Rectal smooth muscle tissue (tissue), 1 donor: ENCODE measurements at regions not wholly inside any gene's neighbourhood (a gene's known extent, or its start where the extent isn't known, plus 50 kb on each side); places are given as distances from the start of the nearest gene placed in this dataset.
"Not testable (repeated sequence)": the region's sequence is repeated elsewhere in the genome, so short reads cannot be mapped to it uniquely, and the experiment has no call there.

Experiments
- H3K27ac ChIP-seq: one replicate; pipeline ENCODE4 v1.7.0; 2013; ENCODE audit warnings: low read depth, low read length, inconsistent platforms
- H3K27me3 ChIP-seq: one replicate; pipeline ENCODE4 v1.7.0; 2013; ENCODE audit warnings: low read length; ENCODE audit not compliant: control insufficient read depth, insufficient read depth
- H3K36me3 ChIP-seq: one replicate; pipeline ENCODE4 v1.7.0; 2013; ENCODE audit warnings: low read length; ENCODE audit not compliant: control insufficient read depth, insufficient read depth
- H3K4me1 ChIP-seq: one replicate; pipeline ENCODE4 v1.7.0; 2013; ENCODE audit warnings: low read length; ENCODE audit not compliant: control insufficient read depth, insufficient read depth
- H3K4me3 ChIP-seq: one replicate; pipeline ENCODE4 v1.7.0; 2013; ENCODE audit warnings: low read length
- H3K9ac ChIP-seq: one replicate; pipeline ENCODE4 v1.7.0; 2013; ENCODE audit warnings: low read length

DNA sequence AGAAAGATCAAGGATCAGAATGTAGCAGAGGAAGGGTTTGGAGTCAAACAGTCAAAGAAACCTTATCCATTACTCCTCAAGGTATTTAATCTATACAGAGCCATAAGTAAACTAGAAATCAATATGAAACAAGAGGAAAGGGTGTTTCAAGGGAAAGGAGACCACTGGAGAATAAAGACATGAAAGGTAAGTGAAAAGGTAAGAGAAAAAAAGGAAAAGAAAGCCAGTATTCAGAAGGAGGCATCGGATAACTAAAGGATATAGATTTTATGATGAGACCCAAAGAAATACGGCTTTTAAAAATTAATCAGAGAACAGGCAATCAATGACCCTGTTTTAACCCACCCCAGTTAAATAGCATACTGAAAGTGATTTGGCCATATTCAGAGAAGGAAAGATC is 438.7 kb upstream of the MIR17HG start:
- H3K4me1 ChIP-seq: no peaks in the 10 kb centered on the region
- no peak overlapping the region for H3K27ac ChIP-seq
- H3K27me3 ChIP-seq: no peaks in the 10 kb centered on the region
- H3K4me3 ChIP-seq: no peak overlapping the region
- H3K36me3 ChIP-seq: no peaks in the 10 kb centered on the region
- no peak overlapping the region for H3K9ac ChIP-seq

DNA sequence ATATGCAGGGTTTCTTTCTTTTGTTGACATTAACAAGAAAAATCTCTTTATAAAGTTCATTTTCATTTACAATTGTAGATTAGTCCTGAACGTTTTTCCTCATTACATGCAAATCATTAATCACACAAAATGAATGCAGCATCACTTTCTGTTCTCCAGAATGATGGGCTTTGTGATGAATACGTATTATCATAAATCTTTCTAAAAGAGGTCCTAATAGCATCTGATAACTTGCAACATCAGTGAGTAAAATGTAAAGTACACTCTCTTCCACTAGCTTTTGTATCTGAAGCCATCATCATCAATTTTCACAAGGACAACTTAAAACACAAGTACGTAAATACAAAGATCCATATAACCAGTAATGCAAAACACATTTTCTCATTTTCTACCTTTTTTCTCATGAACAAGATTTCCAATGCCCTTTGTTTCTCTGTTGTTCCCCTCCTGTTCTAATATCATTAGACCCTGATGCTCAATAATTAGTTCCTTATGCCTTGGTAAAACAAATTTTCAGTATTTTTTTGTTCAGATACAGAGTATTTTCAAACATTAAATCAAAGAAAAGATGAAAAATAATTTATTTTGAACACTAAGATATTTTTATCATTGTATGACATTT is 437.4 kb upstream of the MIR17HG start:
- H3K27me3 ChIP-seq: no peaks in the 10 kb centered on the region
- H3K36me3 ChIP-seq: no peaks in the 10 kb centered on the region
- H3K4me3 ChIP-seq: no peak overlapping the region
- no peak overlapping the region for H3K27ac ChIP-seq
- no peaks in the 10 kb centered on the region for H3K4me1 ChIP-seq
- no peak overlapping the region for H3K9ac ChIP-seq

DNA sequence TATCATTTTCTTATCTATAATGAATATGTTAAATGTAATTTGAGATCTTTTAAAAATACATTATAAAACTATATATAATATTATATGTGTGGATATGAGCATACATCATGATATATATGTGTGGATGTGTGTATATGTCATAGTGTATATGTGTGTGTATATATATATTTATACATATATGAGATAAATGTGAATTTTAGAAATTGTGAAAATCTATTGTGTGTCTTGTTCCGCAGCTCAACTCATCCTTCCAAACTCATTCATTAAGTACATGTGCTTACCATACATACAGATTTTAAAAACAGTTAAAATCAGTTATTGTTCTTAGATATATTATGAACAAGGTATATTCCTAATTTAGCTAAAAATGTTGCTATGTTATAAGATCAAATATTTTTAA is 435.2 kb upstream of the MIR17HG start:
- H3K27me3 ChIP-seq: no peaks in the 10 kb centered on the region

DNA sequence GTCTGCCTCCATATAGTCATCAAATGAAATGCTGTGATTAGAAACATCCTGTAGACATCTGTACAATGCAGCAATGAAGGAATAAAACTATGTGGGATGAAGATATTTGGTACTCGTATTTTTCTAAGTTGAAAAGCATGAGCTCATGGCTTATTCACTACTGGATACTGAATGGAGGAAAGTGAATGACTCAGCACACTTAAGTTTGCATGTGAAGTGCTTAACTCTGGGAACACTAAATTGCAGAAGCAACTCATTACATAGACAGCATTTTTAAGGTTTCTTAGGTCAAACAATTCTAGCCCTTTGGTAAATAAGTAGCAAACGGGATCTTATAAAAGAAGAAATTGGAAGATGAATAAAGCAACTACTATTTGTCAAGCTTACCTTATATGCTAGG is 429.0 kb upstream of the MIR17HG start:
- H3K27me3 ChIP-seq: no peaks in the 10 kb centered on the region
- no peak overlapping the region for H3K27ac ChIP-seq
- H3K9ac ChIP-seq: no peak overlapping the region
- no peak overlapping the region for H3K4me3 ChIP-seq
- no peaks in the 10 kb centered on the region for H3K4me1 ChIP-seq
- no peaks in the 10 kb centered on the region for H3K36me3 ChIP-seq

More for the DNA sequence above, 435.2 kb upstream of the MIR17HG start:
- Histone ChIP-seq H3K4me1 (no peaks in the 10 kb centered on the region), H3K4me3 (no peak overlapping the region), H3K9ac (no peak overlapping the region), H3K36me3 (no peaks in the 10 kb centered on the region), H3K27ac (no peak overlapping the region)

DNA sequence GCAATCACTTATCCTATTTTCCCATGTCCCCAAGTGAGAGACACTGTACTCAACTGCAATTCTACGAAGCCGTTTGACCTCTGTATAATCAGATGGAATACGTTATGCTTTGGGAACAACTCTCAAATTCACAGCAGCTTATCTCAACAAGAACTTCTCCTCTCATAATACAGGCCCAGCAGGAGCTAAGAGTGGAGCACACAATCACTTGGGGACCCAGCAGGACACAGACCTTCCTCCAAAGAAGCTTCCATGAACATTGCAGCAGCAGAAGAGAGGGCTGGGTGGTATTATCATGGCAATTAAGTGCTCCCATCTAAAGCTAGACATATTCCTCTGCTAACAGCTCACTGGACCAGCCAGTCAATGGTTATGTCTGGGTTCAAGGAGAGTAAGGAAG is 428.3 kb upstream of the MIR17HG start:
- Histone ChIP-seq H3K9ac (no peak overlapping the region), H3K27ac (no peak overlapping the region), H3K36me3 (no peaks in the 10 kb centered on the region), H3K27me3 (no peaks in the 10 kb centered on the region), H3K4me3 (no peak overlapping the region), H3K4me1 (no peaks in the 10 kb centered on the region)

DNA sequence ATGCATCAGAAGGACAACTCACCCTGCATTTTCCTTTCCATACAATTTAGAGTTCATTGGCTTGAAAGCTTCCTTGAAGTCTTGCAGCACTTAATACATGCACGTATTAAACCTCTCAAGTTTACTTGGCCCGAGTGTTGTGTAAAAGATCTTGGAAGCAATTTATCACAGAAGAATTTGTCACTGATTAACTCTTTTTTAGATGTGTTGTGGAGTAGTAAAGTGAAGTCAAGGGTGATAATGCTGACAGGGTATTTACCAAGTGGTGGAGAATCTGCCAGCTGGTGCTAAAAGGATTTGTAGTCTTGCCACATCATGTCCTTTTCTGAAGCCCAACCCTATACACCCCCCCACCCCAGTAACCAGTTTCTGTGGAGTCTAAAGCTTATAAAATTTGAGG is 421.0 kb upstream of the MIR17HG start:
- H3K27me3 ChIP-seq: no peaks in the 10 kb centered on the region
- H3K9ac ChIP-seq: no peak overlapping the region
- H3K4me3 ChIP-seq: no peak overlapping the region
- H3K27ac ChIP-seq: no peak overlapping the region
- H3K36me3 ChIP-seq: no peaks in the 10 kb centered on the region
- no peaks in the 10 kb centered on the region for H3K4me1 ChIP-seq

DNA sequence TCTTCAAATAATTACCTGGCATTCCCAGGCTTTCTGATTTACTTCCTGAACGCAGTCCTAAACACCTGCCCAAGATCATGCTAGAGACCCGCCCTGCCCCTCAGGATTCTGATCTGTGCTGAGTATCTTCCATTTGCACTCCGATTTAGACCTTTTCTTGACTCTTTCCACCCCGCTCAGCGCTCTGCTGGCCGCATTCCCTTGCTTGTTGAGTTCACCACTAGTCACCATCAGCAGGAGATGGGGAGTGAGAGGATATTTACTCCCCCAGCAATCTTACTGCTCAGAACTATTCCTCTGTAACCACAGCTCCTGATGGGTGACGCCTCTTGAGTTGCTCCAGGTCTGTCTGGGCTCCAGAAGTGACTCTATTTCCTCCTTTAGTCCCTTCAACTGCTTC is 419.4 kb upstream of the MIR17HG start:
- Histone ChIP-seq H3K27ac (no peak overlapping the region), H3K27me3 (no peaks in the 10 kb centered on the region), H3K4me1 (no peaks in the 10 kb centered on the region), H3K9ac (no peak overlapping the region), H3K36me3 (no peaks in the 10 kb centered on the region), H3K4me3 (no peak overlapping the region)

DNA sequence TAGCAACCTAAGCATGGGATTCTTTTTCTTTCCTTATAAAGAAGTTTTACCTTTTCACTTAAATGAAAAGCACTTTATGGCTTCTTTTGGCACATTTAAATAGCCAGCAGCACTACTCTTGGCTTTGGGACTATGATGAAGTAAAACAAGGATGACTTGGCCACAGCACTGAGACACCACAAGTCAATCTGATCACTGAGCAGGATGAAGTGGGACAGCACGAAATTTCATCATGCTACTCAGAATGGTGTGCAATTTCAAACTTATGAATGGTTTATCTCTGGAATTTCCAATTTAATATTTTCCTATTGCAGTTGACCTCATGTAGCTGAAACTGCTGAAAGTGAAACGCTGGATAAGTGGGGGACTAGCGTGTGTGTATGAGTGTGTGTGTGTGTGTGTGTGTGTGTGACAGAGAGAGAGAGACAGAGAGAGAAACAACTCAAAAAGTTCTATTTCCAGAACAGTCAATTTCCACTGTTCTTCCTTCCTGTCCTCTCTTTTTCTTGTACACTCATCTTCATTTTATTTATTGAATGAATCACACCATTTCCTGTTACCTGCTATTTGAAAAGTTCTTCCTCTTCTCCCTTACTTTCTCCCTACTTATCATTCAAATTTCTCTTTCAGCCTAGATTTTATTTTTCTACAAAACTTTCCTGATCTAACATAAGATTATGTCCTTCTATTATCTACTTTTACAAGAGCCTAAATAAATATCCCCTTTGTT is 414.2 kb upstream of the MIR17HG start:
- Histone ChIP-seq H3K36me3 (no peaks in the 10 kb centered on the region), H3K27ac (no peak overlapping the region), H3K4me1 (no peaks in the 10 kb centered on the region), H3K27me3 (no peaks in the 10 kb centered on the region), H3K9ac (no peak overlapping the region), H3K4me3 (no peak overlapping the region)

DNA sequence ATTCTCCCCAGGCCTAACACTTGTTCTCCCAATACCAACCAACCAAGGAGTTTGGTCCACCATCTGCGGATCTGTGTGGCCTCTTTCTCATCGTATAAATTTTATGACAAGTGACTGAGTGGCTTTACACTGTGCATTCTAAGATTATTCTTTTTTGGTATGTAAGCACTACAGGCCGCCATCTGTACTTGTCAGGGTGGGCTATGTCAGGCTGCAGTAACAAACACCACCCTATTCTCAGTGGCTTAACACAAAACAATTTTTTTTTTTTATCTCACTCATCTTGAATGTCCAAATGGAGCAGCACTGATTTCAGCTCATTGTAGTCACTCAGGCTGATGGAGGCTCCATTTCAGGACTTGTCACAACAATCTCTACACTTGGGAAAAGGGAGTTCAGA is 412.7 kb upstream of the MIR17HG start:
- Histone ChIP-seq H3K36me3 (no peaks in the 10 kb centered on the region), H3K27ac (no peak overlapping the region), H3K4me1 (no peaks in the 10 kb centered on the region), H3K27me3 (no peaks in the 10 kb centered on the region), H3K9ac (no peak overlapping the region), H3K4me3 (no peak overlapping the region)

DNA sequence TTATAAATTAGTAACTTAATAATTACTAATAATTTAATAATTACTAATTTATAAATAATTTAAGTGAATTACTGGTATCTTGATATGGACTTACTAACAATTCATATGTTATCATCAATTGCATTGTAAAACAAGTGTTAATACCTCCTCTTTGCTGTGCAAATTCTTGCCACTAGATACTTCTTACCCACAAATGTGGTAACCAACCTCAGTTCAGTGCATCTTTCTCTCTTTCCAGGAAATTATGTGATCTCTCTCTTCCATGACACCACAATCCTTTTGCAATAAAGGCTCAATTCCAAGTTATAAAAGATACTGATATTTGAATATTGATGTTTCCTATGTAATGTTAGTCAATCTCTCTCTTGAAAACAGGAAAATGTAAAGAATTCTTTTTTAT is 408.6 kb upstream of the MIR17HG start:
- H3K4me3 ChIP-seq: no peak overlapping the region
- H3K27ac ChIP-seq: no peak overlapping the region
- no peaks in the 10 kb centered on the region for H3K4me1 ChIP-seq
- no peak overlapping the region for H3K9ac ChIP-seq
- H3K36me3 ChIP-seq: no peaks in the 10 kb centered on the region
- no peaks in the 10 kb centered on the region for H3K27me3 ChIP-seq

DNA sequence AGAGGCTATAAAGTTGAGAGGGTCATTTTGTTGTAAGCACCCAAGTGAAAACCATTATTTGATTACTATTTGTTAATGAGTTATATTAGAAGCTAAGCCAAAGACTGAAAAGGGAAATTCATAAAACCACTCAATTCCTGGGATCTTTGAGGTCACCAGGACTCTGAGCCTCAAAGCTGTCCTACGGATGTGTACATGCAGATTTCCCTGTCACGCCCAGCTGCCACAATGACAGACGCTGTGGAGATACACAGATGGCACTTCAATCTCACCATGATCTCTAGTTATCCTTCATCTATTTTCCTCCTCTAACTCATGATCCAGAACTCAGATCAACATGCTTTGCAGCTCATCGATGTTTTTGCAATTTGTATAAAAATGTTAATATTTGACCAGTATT is 403.5 kb upstream of the MIR17HG start:
- H3K27me3 ChIP-seq: no peaks in the 10 kb centered on the region
- H3K4me3 ChIP-seq: no peak overlapping the region
- no peak overlapping the region for H3K9ac ChIP-seq
- H3K4me1 ChIP-seq: no peaks in the 10 kb centered on the region
- no peak overlapping the region for H3K27ac ChIP-seq
- H3K36me3 ChIP-seq: no peaks in the 10 kb centered on the region

DNA sequence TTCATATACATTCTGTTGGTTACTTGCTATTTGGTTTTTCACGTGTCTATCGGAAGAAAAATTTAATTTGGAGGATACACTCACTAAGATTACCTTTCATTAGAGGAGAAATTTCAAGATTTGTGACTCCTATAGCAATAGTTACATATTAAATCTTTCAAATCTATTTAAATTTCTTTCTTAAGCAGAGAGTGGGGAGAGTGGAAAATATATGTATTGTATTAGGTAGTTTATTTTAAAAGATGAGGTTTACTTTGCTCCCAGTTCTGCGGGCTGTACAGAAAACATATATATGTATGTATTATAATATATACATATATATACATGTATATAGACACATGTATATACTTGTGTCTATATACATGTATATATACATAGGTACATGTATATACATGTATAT is 402.3 kb upstream of the MIR17HG start:
- H3K27ac ChIP-seq, H3K36me3 ChIP-seq, H3K9ac ChIP-seq, H3K27me3 ChIP-seq, H3K4me3 ChIP-seq, H3K4me1 ChIP-seq: not testable (repeated sequence)

DNA sequence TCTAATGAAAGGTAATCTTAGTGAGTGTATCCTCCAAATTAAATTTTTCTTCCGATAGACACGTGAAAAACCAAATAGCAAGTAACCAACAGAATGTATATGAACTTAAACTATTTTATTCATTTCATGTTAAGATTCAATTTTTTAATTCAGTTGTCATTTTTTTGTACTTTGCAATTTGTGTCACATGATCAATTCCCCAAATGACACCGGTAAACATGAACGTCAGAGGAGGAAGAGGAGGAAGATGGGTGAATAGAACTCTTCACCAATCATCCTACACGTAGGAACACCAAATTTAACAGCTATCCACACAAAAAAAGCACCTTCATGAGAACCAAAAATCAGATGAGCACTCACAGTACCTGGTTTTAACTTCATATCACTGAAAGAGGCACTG is 401.4 kb upstream of the MIR17HG start:
- not testable (repeated sequence) for H3K9ac ChIP-seq, H3K4me1 ChIP-seq, H3K4me3 ChIP-seq, H3K36me3 ChIP-seq, H3K27me3 ChIP-seq, H3K27ac ChIP-seq
